ENCODE measurements at regions not wholly inside any gene's neighbourhood (a gene's known extent, or its start where the extent isn't known, plus 50 kb on each side); places are given as distances from the start of the nearest gene placed in this dataset.

DNA sequence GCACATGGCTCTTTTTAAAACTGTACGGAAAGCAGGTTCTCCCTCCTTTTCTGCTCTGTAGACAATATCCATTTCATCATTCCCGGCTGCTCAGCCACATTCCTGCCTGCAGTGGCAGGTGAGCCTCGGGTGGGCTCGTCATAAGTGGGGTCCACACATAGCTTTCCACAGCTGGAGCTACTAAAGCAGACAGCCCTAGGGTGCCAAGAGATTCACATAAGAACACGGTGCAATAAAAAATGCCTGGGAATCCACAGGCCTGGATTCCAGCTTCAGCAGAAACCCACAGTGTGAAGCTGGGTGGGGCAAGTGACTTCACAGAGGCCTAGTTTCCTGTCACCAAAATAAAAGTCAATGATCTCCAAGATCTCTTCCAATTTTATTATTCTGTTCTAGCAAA is 96.4 kb downstream of the MIS18A start:
- no peaks in the 10 kb centered on the region for H3K36me3 Mint-ChIP-seq (ENCODE audit: low read depth)
- H3K27ac Mint-ChIP-seq = no peak overlapping the region
- H3K4me3 Mint-ChIP-seq = no peak overlapping the region
- peaks cover 7% of the 10 kb centered on the region for H3K27me3 Mint-ChIP-seq (ENCODE audit: low read depth)
- TF ChIP-seq, protein P1, sequence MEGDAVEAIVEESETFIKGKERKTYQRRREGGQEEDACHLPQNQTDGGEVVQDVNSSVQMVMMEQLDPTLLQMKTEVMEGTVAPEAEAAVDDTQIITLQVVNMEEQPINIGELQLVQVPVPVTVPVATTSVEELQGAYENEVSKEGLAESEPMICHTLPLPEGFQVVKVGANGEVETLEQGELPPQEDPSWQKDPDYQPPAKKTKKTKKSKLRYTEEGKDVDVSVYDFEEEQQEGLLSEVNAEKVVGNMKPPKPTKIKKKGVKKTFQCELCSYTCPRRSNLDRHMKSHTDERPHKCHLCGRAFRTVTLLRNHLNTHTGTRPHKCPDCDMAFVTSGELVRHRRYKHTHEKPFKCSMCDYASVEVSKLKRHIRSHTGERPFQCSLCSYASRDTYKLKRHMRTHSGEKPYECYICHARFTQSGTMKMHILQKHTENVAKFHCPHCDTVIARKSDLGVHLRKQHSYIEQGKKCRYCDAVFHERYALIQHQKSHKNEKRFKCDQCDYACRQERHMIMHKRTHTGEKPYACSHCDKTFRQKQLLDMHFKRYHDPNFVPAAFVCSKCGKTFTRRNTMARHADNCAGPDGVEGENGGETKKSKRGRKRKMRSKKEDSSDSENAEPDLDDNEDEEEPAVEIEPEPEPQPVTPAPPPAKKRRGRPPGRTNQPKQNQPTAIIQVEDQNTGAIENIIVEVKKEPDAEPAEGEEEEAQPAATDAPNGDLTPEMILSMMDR (IDR thresholded peaks at IDR 0.05; ENCODE audit: unreplicated experiment in 3 of 3) = no peak
- peaks cover 15% of the 10 kb centered on the region for H3K4me1 Mint-ChIP-seq
- peaks cover 4% of the 10 kb centered on the region for H3K9me3 Mint-ChIP-seq

DNA sequence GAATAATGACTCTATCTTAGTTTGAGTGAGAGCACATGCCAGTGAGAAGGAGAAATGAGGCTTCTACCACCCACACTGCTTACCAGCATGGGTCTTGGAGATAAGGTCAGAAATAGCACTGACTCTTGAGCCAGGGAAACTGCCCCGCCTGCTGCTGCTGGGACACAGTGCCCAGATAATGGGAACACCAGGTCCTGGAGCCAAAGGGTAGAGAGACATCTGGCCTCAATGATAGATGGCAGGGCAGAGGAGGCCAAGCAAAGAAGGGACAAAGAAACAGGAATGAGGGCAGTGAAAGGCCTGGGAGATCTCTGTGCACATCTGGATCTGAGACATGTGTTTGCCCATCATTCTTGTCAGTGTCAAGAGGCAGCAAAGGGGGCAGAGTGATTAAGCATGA is 97.4 kb downstream of the MIS18A start:
- H3K4me1 Mint-ChIP-seq = peaks cover 15% of the 10 kb centered on the region
- TF ChIP-seq, protein P1 (IDR thresholded peaks at IDR 0.05; ENCODE audit: unreplicated experiment in 3 of 3) = no peak
- no peaks in the 10 kb centered on the region for H3K36me3 Mint-ChIP-seq (ENCODE audit: low read depth)
- peaks cover 3% of the 10 kb centered on the region for H3K9me3 Mint-ChIP-seq
- no peak overlapping the region for H3K27ac Mint-ChIP-seq
- peaks cover 7% of the 10 kb centered on the region for H3K27me3 Mint-ChIP-seq (ENCODE audit: low read depth)
- H3K4me3 Mint-ChIP-seq = no peak overlapping the region

GRCh38 chr21:32174819-32175218 is 104.0 kb downstream of the MIS18A start:
- Mint-ChIP-seq H3K27ac (no peak overlapping the region), H3K4me1 (peaks cover 16% of the 10 kb centered on the region), H3K27me3 (ENCODE audit: low read depth) (no peaks in the 10 kb centered on the region), H3K9me3 (no peaks in the 10 kb centered on the region), H3K36me3 (ENCODE audit: low read depth) (no peaks in the 10 kb centered on the region), H3K4me3 (no peak overlapping the region)
- TF ChIP-seq, protein P1 (IDR thresholded peaks at IDR 0.05; ENCODE audit: unreplicated experiment in 3 of 3) = no peak

- TF ChIP-seq, protein P1 (IDR thresholded peaks at IDR 0.05; ENCODE audit: unreplicated experiment in 3 of 3) = no peak
- H3K4me3 Mint-ChIP-seq = no peak overlapping the region
These were observed 105.6 kb downstream of the MIS18A start for GRCh38 chr21:32173121-32173724.

GRCh38 chr21:32172106-32172505 is 106.7 kb downstream of the MIS18A start:
- H3K36me3 Mint-ChIP-seq (ENCODE audit: low read depth) = no peaks in the 10 kb centered on the region
- H3K9me3 Mint-ChIP-seq = peaks cover 8% of the 10 kb centered on the region
- no peaks in the 10 kb centered on the region for H3K27me3 Mint-ChIP-seq (ENCODE audit: low read depth)
- H3K4me3 Mint-ChIP-seq = no peak overlapping the region
- H3K4me1 Mint-ChIP-seq = peaks cover 22% of the 10 kb centered on the region
- TF ChIP-seq, protein P1 (IDR thresholded peaks at IDR 0.05; ENCODE audit: unreplicated experiment in 3 of 3) = no peak
- H3K27ac Mint-ChIP-seq = peak overlapping the region in 1 of 3 experiments; percentile 17

More at GRCh38 chr21:32173121-32173724, 105.6 kb downstream of the MIS18A start:
- Mint-ChIP-seq H3K36me3 (ENCODE audit: low read depth) (no peaks in the 10 kb centered on the region), H3K4me1 (peaks cover 20% of the 10 kb centered on the region), H3K27ac (no peak overlapping the region), H3K9me3 (peaks cover 3% of the 10 kb centered on the region), H3K27me3 (ENCODE audit: low read depth) (no peaks in the 10 kb centered on the region)

GRCh38 chr21:32167513-32167912 is 111.3 kb downstream of the MIS18A start:
- Mint-ChIP-seq H3K4me1 (peaks cover 15% of the 10 kb centered on the region), H3K36me3 (ENCODE audit: low read depth) (no peaks in the 10 kb centered on the region), H3K27me3 (ENCODE audit: low read depth) (no peaks in the 10 kb centered on the region), H3K27ac (no peak overlapping the region), H3K4me3 (no peak overlapping the region), H3K9me3 (peaks cover 23% of the 10 kb centered on the region)
- TF ChIP-seq, protein P1 (IDR thresholded peaks at IDR 0.05; ENCODE audit: unreplicated experiment in 3 of 3) = no peak
